WTC11 (cell line): ENCODE measurements at regions not wholly inside any gene's neighbourhood (a gene's known extent, or its start where the extent isn't known, plus 50 kb on each side); places are given as distances from the start of the nearest gene placed in this dataset.

Experiments used
- NFE2L1 ChIP-seq: sonication (generic); formaldehyde crosslinking; IDR thresholded peaks from 2 replicates; pipeline ENCODE4 v1.8.1; 2023; ENCODE audit warnings: missing genetic modification reagents
- NR1H2 ChIP-seq: sonication (generic); formaldehyde crosslinking; IDR thresholded peaks from 2 replicates; pipeline ENCODE4 v1.9.0; 2021; ENCODE audit warnings: mild to moderate bottlenecking, moderate library complexity, missing genetic modification reagents
- NR2C2 ChIP-seq: sonication (generic); formaldehyde crosslinking; IDR thresholded peaks from 2 replicates; pipeline ENCODE4 v1.8.0; 2022; ENCODE audit warnings: mild to moderate bottlenecking, missing genetic modification reagents
- TEAD1 ChIP-seq: sonication (generic); formaldehyde crosslinking; IDR thresholded peaks from 2 replicates; pipeline ENCODE4 v1.8.0; 2022; ENCODE audit warnings: mild to moderate bottlenecking, missing genetic modification reagents
- TF ChIP-seq, protein P1 (sequence below): sonication (generic); formaldehyde crosslinking; IDR thresholded peaks from 2 replicates; pipeline ENCODE4 v1.8.1; 2023; ENCODE audit warnings: mild to moderate bottlenecking, missing genetic modification reagents
- TF ChIP-seq, protein P2 (sequence below): sonication (generic); formaldehyde crosslinking; IDR thresholded peaks from 2 replicates; pipeline ENCODE4 v1.8.0; 2022; ENCODE audit warnings: mild to moderate bottlenecking, missing genetic modification reagents
- TF ChIP-seq, protein P3 (sequence below): sonication (generic); formaldehyde crosslinking; IDR thresholded peaks from 2 replicates; pipeline ENCODE4 v1.8.0; 2022; ENCODE audit warnings: mild to moderate bottlenecking, missing genetic modification reagents
- TF ChIP-seq, protein P4 (sequence below): fragments of 200-600 bp; IDR thresholded peaks from 2 replicates; pipeline ENCODE4 v1.8.0; 2022; ENCODE audit warnings: antibody characterized with exemption

DNA sequence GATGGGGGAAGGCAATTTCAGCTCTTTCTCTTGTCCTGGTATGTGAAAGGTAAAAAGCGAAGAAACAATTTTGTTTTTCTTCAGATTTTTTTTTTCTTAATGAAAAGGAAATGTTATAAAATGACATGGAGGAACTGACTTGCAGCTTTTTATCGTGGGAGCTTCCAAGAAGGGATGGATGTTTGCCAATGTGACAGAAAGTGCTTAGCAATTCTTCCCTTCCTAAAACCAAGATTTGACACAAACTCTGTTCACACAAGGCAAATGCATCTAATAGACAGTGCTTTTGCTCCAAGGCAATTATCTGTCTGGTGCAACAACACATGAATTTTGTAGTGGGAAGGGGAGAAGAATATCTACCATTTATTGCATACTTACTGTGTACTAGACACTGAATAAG is 988.5 kb downstream of the CDH11 start:
- TF ChIP-seq TEAD1 (CRISPR knock-in tag) (no peak), NFE2L1 (CRISPR knock-in tag) (no peak), NR1H2 (CRISPR knock-in tag) (no peak), NR2C2 (no peak)
- TF ChIP-seq, protein P1, sequence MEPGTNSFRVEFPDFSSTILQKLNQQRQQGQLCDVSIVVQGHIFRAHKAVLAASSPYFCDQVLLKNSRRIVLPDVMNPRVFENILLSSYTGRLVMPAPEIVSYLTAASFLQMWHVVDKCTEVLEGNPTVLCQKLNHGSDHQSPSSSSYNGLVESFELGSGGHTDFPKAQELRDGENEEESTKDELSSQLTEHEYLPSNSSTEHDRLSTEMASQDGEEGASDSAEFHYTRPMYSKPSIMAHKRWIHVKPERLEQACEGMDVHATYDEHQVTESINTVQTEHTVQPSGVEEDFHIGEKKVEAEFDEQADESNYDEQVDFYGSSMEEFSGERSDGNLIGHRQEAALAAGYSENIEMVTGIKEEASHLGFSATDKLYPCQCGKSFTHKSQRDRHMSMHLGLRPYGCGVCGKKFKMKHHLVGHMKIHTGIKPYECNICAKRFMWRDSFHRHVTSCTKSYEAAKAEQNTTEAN (CRISPR knock-in tag), result no peak
- TF ChIP-seq, protein P2, sequence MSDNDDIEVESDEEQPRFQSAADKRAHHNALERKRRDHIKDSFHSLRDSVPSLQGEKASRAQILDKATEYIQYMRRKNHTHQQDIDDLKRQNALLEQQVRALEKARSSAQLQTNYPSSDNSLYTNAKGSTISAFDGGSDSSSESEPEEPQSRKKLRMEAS (CRISPR knock-in tag), result no peak
- TF ChIP-seq, protein P3, sequence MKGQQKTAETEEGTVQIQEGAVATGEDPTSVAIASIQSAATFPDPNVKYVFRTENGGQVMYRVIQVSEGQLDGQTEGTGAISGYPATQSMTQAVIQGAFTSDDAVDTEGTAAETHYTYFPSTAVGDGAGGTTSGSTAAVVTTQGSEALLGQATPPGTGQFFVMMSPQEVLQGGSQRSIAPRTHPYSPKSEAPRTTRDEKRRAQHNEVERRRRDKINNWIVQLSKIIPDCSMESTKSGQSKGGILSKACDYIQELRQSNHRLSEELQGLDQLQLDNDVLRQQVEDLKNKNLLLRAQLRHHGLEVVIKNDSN, result no peak
- TF ChIP-seq, protein P4, sequence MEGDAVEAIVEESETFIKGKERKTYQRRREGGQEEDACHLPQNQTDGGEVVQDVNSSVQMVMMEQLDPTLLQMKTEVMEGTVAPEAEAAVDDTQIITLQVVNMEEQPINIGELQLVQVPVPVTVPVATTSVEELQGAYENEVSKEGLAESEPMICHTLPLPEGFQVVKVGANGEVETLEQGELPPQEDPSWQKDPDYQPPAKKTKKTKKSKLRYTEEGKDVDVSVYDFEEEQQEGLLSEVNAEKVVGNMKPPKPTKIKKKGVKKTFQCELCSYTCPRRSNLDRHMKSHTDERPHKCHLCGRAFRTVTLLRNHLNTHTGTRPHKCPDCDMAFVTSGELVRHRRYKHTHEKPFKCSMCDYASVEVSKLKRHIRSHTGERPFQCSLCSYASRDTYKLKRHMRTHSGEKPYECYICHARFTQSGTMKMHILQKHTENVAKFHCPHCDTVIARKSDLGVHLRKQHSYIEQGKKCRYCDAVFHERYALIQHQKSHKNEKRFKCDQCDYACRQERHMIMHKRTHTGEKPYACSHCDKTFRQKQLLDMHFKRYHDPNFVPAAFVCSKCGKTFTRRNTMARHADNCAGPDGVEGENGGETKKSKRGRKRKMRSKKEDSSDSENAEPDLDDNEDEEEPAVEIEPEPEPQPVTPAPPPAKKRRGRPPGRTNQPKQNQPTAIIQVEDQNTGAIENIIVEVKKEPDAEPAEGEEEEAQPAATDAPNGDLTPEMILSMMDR, result no peak
